GM21619 (cell line): ENCODE measurements at regions not wholly inside any gene's neighbourhood (a gene's known extent, or its start where the extent isn't known, plus 50 kb on each side); places are given as distances from the start of the nearest gene placed in this dataset.

Source experiments
- ATAC-seq: cut with Tn5 transposase; IDR thresholded peaks from one replicate; pipeline ENCODE4 v1.9.1; 2021; ENCODE audit not compliant: unreplicated experiment

DNA sequence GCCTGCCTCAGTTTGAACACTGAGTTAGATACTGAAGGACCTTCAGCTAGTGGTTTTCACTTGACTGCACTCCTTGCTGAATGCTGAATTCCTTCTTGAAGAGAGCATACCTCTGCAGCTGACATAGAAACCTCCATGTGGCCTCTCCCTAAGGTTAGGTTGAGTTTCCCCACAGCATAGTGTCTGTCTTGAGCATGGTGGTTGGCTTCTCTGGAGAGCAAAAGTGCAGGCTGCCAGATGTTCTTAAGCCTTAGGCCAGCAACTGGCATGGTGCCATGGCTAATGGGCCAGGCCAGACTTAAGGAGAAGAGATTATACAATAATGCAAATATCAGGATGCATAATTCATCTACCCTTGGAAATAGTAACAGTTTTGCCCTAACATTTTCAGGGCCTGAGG is 545.6 kb upstream of the ZNF385D start:
- ATAC-seq: no peak

DNA sequence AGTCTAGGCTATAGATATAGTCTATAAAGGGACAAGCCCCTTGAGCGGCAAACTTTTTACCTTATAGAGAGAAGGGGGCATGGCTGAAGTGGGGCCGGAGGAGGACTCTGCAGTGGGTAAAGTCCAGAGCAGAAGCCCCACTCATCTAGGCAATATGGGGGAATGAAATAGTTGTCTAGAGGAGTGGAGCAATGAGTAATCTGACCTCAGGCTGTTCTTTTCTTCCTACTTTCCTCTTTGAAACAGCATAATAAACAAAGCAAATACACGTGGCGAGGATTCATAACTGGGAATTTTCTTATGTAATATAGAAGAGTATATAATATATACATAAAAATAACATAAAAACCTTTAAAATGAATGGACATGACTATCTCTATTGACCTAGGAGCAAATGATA is 546.4 kb upstream of the ZNF385D start:
- no peak for ATAC-seq

DNA sequence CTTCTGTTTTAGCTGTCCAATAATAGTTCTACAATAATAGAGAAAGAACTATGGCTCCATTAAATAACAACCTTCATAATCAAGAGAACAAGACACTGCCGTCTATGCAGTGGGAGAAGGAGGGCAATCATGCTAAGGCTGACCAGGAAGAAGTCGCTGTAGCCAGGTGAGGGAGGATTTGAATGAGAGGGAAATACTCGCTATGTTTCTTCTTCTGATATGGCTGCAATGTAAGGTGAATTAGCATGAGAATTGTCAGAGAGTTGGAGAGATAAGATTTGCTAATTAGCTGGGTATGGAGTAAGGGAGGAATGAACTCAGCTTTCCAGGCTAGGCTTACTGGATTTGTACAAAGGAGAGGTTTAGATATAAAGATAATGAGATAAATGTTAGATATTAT is 555.4 kb upstream of the ZNF385D start:
- ATAC-seq: no peak

DNA sequence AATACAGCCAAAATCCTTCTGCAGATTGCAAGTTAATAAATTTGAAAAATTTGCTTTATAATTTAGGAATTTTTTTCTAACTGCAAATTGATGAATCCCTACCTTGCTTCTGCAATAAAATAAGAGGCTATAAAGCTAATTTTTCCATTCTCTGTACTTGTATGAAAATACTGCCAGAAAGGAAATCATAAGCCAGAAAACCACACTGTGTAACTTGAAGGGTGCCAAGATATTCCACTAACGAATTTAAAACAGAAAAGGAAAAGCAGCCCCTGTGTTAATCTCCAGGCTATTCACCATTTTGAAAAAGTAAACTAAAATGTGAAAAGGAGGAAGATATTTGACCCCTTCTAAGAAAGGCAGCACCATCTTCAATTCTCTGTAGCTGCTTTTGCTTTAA is 557.9 kb upstream of the ZNF385D start:
- no peak for ATAC-seq

DNA sequence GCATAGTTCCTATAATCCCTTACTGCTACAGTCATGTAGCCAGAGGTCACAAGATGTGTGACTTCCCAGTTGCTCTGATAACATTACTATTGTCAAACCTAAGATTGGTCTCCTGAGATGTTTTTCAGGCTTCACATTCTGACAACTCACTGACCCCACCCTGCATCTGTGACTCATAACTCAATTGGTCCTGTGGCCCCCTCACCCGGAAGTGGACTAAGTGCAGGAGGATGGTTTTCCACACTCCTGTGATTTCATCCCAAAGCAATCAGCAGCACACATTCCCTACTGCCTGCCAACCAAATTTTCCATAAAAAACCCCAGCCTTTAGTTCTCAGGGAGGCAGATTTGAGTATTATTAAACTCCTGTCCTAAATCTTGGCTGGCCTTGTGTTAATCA is 564.9 kb upstream of the ZNF385D start:
- ATAC-seq: no peak

DNA sequence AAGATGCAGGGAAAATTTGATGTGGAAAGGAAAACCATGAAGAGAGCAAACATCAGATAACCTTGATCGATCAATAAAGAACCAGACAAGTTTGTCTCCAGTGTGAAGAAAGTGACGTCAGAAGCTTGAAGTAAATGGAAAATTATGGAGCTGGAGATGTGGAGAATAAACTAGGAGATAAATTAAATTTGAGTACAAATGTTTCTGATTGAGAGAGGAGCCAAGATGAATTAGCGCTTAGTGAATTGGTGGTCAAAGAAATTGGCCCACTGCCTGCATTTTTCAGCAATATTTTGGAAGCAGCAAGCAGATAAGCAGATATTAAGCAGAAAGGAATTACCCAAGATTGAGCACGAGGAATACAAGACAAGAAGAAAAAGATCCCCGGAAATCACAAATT is 567.3 kb upstream of the ZNF385D start:
- no peak for ATAC-seq

DNA sequence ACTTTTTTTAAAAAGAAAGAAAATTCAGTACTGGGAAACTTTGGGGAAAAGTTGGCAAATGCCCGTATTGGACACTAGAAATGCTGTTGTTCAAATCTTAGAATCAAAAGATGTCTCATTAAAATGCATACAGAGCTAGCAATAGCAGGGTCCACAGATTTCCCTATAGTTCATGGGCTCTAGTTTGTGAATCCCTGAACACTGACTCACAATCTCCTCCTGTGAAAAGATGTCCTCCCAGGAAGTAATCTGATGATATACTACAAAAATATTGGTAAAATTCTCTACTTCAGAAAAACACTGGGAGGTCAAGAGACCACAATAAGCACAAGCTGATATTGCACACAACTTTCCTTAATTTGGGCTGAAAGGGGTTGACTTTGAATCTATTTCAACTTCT is 568.4 kb upstream of the ZNF385D start:
- no peak for ATAC-seq

DNA sequence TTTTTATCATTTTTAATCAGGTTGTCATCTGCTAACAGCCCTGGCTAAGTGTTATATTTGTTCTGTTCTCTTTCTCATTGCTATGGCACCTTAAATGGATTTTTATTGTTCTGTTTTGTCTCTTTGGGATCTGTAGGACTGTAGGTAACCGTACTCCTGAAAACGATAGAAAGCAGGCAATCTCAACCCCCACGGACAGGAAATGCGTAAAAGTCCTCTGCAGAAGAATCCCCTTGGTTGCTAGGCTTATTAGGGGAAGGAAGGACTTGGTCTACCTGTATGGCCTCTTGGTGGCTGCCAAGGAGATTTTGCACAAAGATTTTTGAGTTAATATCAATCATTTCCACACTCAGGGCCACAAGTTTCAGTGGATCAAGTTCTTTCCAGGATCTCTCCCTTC is 571.9 kb upstream of the ZNF385D start:
- ATAC-seq: no peak

DNA sequence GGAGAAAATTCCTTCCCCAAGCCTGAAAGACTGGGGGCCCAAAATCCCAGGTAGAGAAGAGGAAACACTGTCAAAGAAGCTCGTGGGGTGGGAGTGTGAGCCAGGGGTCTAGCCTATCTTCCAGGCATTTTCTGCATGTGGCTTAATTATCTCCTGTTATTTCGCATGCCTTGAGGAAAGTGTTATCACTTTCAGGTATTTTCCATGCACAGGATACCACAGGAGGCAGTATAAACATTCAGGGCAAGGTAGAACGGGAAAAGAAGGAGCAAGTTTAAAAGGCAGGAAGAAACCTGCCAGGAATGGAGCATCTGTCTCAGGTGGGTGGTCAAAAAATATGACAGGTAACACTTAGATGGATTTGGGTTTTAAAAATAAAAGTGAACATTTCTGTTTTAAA is 575.3 kb upstream of the ZNF385D start:
- ATAC-seq: no peak

DNA sequence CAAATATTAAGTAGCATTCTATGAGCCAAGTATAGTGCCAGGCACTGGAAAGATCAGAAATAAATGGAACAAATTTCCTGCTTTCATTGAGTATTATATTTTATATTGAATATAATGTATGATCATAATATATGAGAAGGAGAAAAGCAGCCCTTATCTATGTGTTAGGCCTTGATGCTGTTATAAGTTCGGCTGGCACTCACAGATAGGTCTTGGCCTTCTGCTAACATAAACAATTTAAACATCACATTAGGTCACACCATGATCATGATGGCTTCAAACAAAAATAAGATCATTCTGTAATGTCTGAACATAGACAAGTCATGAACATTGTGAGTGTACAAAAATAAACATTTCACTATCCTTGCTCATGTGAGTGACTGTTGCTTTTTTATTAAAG is 584.0 kb upstream of the ZNF385D start:
- ATAC-seq: no peak

DNA sequence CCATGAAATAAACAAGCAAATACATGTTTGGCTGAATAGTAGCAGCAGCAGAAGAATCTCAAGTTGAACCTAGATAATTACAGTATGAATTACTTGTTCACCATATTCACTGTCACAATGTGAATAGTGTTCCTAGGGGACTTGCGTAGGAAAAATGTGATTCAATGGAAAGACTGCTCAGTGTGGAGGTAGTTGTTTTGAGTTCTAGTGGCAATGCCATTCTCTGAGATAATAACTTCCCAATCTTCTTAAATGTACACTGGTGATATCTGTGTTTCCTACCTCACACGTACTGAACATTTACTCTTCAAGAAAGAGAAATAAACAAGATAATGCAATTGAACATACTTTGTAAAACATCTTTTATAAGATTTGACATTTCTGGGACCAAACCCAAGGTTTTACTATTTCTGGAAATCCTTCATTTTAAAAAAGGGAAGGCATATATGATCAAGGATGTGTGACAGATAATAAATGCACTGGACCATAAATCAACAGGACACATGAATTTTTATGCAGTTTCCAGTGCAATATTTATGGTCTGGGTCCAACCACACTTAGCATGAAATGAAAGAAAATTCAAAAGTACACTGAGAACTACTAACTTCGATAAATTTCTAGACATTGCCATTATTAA is 598.3 kb upstream of the ZNF385D start:
- ATAC-seq: no peak

DNA sequence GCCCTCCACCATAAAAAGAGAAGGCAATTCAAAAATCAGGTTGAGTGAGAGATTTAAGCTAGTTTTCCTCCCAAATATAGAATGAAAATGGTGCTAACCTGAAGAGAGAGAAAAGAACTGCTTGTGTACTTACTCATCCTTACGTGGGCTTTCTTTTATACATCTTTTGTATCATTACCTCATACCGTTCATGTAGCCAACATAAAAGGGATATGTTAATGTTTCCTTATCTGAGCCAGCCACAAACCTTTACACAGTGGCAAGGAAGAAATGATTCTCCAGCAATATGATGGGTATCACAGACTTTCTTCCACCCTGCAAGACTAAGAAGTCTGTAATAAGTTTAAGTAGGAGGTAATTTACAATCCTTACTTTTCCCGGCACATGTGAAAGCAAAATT is 600.8 kb upstream of the ZNF385D start:
- no peak for ATAC-seq

DNA sequence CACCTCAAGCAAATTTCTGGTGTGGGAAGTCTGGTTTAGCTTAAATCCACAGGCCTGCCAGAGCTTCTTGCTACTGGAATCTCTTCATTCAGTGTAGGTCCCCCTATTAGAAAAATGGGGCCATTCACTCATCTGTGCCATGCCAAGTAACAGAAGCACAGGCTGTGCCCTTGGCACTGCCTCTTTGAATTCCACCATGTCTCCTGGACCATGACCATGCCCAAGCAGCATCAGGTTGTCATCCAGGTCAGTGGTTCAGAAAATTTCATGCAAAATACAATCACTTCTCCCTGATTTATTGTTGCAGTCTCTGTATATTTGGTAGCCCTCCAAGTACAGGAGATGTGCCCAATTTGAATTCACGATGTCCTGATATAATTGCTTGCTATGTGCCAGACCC is 602.1 kb upstream of the ZNF385D start:
- ATAC-seq: no peak

DNA sequence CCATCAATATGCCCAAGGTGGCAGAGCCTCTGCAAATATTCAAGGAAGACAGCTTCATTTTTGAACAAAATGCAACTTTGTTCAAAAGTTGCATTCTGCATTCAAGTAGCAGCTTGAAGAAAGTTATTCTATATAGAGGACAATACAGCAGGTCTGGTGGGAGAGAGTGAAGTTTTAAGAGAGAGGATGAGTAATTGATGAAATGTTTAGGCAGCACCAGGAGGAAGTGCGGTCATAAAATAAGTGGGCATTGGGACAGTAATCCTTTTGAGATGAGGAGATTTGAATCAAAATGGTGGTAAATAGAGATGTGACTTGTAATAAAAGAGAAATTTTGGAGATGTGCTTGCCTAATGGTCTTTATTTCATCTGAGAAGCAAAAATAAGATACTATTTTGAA is 607.3 kb upstream of the ZNF385D start:
- ATAC-seq: no peak

DNA sequence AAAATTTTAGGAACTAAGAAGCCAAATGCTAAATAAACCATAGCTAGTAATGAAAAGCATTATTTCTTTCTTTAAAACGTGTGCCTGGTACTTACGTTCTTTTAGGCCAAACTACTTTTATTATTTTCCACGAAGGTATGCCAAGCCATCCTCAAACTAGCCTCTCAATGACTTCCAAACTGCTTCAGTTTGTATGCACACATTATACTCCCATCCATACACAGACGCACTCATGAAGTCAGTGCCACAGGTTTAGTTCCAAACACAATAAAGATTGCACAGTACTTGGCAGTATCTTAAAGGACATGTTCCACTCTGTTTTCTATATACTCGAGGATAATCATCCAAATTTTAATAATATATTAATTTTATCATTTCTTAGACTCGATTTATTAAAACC is 609.2 kb upstream of the ZNF385D start:
- ATAC-seq: no peak

DNA sequence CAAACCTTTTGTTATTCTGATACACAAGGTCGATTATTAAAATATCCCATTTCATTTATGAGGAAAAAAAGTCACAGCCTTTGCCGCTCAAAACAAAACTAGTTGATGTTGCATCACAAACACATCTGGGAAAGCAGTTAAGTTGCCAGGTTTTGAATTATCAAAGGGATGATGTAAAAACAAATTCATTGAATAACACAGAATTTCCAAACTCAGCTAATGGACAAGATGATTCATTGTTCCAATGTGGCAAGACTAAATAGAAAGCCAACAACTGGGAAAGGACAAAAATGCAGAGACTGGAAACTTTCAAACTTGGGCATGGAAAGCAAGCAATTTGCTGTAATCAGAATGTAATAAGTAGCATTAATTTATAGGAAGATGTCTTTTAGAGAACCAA is 610.0 kb upstream of the ZNF385D start:
- ATAC-seq: no peak

DNA sequence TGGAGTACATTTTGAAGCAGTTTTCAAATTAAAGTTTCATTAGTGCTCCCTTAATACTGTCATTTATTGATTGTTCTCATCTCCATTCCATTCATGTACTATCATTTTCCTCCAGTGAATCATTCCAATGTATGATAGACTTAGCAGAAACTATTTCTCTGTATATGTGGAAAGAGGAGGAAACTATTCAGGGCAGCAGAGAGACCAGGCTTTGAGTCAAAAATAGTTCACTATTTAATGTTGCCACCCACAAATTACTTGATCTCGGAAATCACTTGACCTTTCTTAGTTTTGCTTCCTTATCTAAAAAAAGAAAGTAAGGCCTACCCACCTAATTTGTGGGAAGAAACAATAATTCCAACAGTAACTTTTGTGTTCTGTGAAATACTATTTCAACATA is 610.5 kb upstream of the ZNF385D start:
- ATAC-seq: no peak

DNA sequence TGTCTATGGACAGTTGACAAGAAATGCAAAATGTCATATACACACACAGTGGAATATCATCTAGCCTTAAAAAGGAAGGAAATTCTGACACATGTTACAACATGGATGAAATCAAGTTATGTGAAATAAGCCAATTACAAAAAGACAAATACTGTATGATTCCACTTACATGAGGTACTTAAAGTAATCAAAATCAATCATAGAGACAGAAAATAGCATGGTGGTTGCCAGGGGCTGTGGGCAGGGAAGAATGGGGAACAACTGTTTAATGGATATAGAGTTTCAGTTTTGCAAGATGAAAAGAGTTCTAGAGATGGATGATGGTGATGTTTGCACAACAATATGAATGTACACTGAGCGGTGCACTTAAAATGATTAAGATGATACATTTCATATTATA is 613.8 kb upstream of the ZNF385D start:
- no peak for ATAC-seq

DNA sequence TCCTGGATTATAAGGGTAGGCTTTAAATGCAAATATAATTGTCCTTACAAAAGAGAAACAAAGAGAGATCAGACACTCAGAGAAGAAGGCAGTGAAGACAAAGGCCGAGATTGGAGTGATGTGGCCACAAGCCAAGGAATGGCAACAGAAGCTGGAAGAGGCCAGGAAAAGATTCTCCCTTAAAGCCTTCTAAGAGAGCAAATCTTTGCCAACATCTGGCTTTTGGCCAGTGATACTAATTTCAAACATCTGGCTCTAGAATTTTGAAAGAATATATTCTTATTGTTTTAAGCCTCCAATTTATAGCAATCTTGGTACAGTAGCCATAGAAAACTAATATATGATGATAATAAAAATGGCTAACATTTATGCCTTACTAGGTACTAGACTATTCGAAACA is 615.8 kb upstream of the ZNF385D start:
- ATAC-seq: no peak

DNA sequence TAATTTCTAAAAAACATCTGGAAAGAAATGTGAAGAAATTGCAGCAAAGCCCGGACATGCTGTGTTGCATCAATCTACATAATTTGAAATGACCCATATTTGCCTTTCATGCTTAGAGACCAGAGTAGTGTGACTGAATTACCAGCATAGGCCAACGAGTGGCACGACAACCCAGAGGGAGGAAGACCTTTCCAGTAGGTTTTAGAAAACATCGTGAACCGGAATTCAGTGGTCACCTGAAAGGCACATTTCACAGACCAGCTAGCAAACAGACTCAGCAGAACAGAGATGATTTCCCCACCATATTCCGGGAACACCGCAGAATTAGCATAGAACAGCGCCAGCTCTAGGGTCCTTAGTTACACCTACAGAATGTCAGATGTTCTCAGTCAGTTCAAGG is 620.0 kb upstream of the ZNF385D start:
- ATAC-seq: no peak

DNA sequence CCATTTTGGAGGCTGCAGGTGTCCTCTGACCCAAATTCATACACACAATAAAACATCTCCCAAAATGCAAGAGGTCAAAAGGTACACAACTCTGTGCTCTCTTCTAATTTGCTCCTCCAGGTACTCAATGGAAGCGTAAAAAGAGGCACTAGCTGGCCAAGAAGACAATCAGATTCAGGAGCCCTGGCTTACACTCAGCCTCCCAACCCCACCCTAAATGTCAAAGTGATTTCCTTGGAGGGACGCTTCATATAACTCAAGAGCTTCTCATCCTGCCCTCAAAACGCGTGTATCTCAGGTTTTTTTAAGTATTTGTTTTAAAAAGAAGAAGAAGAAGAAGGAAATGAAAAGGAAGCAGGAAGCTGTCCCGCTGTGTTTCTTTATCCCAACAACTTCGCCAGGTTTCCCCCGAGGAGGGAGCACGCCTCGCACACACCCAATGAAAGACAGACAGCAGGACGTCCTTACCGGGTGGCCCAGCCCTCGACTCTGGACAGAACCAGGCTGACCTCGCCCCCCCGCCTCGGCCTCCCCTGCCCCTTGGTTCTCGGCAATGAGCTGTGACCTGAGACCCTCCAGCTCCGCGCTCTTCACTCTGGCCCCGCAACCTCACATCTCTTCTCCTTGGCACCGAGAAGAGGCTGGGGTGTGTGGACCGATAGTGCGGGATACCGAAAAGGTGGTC is 620.7 kb upstream of the ZNF385D start:
- no peak for ATAC-seq

DNA sequence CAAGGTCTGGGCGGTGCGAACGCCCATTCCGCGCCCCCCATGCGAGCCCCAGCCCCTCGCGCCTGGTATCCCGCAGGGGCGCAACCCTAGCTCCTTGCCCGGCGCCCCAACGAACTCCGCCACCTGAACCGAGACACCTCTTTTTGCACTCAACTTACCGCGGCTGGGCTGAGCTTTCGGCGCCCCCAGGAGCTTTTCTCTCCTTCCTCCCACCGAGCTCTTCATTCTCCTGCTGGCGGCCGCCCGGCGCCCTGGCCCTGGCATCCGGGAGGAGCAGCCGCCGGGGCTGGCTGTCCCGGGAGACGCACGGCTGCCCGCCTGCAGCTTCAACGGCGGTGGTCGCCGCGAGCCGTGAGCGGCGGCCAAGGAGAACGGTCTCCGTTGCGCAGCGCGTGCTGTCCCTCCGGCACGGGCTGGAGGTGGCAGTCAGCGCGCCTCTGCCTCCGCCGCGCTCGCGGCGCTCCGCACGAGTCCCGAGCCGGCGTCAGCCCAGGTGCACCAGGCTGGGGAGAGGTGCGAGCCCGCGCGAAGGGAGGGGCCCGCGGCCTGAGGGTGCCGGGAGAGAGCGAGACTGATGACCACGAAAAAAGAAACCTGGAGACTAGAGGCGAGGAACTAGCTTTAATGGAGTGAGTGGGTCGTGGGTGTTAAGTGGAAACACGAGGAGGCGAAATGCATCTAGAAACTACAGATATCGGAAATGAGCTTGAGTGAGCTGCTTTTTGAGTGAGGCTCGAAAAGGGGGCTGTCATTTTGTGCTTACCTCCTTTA is 621.5 kb upstream of the ZNF385D start:
- ATAC-seq: no peak
